ENCODE measurements at regions not wholly inside any gene's neighbourhood (a gene's known extent, or its start where the extent isn't known, plus 50 kb on each side); places are given as distances from the start of the nearest gene placed in this dataset.
A peak's percentile ranks its signal among the peaks of the same experiment; 100 is the strongest.

GRCh38 chr21:28442085-28442484, 550.6 kb downstream of the LTN1 start:
- no peak for DNase-seq (ENCODE audit: low read depth in 4 of 4, low spot score in 2 of 4)

- DNase-seq (ENCODE audit: low read depth in 4 of 4, low spot score in 2 of 4): no peak
Measured at GRCh38 chr21:28439788-28440187, 552.9 kb downstream of the LTN1 start.

- DNase-seq (ENCODE audit: low read depth in 4 of 4, low spot score in 2 of 4): no peak
Measured at GRCh38 chr21:28439251-28439650, 553.4 kb downstream of the LTN1 start.

- peak in 1 of 4 donors; percentile 44 for DNase-seq (ENCODE audit: low read depth in 4 of 4, low spot score in 2 of 4)
Measured at GRCh38 chr21:28437061-28437460, 555.6 kb downstream of the LTN1 start.

- no peak for DNase-seq (ENCODE audit: low read depth in 4 of 4, low spot score in 2 of 4)
Measured at GRCh38 chr21:28436286-28436932, 556.3 kb downstream of the LTN1 start.

GRCh38 chr21:28431527-28432200, 561.0 kb downstream of the LTN1 start:
- no peak for DNase-seq (ENCODE audit: low read depth in 4 of 4, low spot score in 2 of 4)

- no peak for DNase-seq (ENCODE audit: low read depth in 4 of 4, low spot score in 2 of 4)
Measured at GRCh38 chr21:28431022-28431421, 561.7 kb downstream of the LTN1 start.

- DNase-seq (ENCODE audit: low read depth in 4 of 4, low spot score in 2 of 4): no peak
Measured at GRCh38 chr21:28429161-28429560, 563.5 kb downstream of the LTN1 start.

- DNase-seq (ENCODE audit: low read depth in 4 of 4, low spot score in 2 of 4): no peak
Measured at GRCh38 chr21:28427394-28428022, 565.2 kb downstream of the LTN1 start.

GRCh38 chr21:28426545-28426944, 566.1 kb downstream of the LTN1 start:
- no peak for DNase-seq (ENCODE audit: low read depth in 4 of 4, low spot score in 2 of 4)

- no peak for DNase-seq (ENCODE audit: low read depth in 4 of 4, low spot score in 2 of 4)
Measured at GRCh38 chr21:28423521-28424190, 569.0 kb downstream of the LTN1 start.

GRCh38 chr21:28421716-28422524, 570.8 kb downstream of the LTN1 start:
- DNase-seq (ENCODE audit: low read depth in 4 of 4, low spot score in 2 of 4): no peak

GRCh38 chr21:28419811-28420210, 572.9 kb downstream of the LTN1 start:
- no peak for DNase-seq (ENCODE audit: low read depth in 4 of 4, low spot score in 2 of 4)

- DNase-seq (ENCODE audit: low read depth in 4 of 4, low spot score in 2 of 4): no peak
Measured at GRCh38 chr21:28418726-28419514, 573.8 kb downstream of the LTN1 start.

GRCh38 chr21:28410256-28410655, 582.4 kb downstream of the LTN1 start:
- DNase-seq (ENCODE audit: low read depth in 4 of 4, low spot score in 2 of 4): no peak

- no peak for DNase-seq (ENCODE audit: low read depth in 4 of 4, low spot score in 2 of 4)
Measured at GRCh38 chr21:28402616-28402989, 590.1 kb downstream of the LTN1 start.

GRCh38 chr21:28397040-28397439, 595.6 kb downstream of the LTN1 start:
- no peak for DNase-seq (ENCODE audit: low read depth in 4 of 4, low spot score in 2 of 4)

GRCh38 chr21:28396421-28396820, 596.3 kb downstream of the LTN1 start:
- no peak for DNase-seq (ENCODE audit: low read depth in 4 of 4, low spot score in 2 of 4)

GRCh38 chr21:28393279-28393678, 599.4 kb downstream of the LTN1 start:
- peak in 3 of 4 donors; percentile 18 to 52 (median 34) for DNase-seq (ENCODE audit: low read depth in 4 of 4, low spot score in 2 of 4)

All from left renal cortex interstitium (tissue), 4 donors.